ENCODE measurements at regions not wholly inside any gene's neighbourhood (a gene's known extent, or its start where the extent isn't known, plus 50 kb on each side); places are given as distances from the start of the nearest gene placed in this dataset.

GRCh38 chr16:86987746-86988670 is 329.2 kb downstream of the C16orf95 start:
- no peak for DNase-seq

- DNase-seq = no peak
These were observed 328.1 kb downstream of the C16orf95 start for GRCh38 chr16:86988920-86989696.

GRCh38 chr16:86990451-86990850 is 326.7 kb downstream of the C16orf95 start:
- DNase-seq = no peak

- no peak for DNase-seq
These were observed 325.5 kb downstream of the C16orf95 start for GRCh38 chr16:86991679-86992078.

GRCh38 chr16:86992587-86992986 is 324.6 kb downstream of the C16orf95 start:
- no peak for DNase-seq

GRCh38 chr16:86993426-86994110 is 323.6 kb downstream of the C16orf95 start:
- DNase-seq = no peak

- no peak for DNase-seq
These were observed 323.0 kb downstream of the C16orf95 start for GRCh38 chr16:86994215-86994614.

- DNase-seq = no peak
These were observed 322.5 kb downstream of the C16orf95 start for GRCh38 chr16:86994651-86995171.

- DNase-seq = no peak
These were observed 321.7 kb downstream of the C16orf95 start for GRCh38 chr16:86995456-86995855.

GRCh38 chr16:86996081-86996480 is 321.1 kb downstream of the C16orf95 start:
- DNase-seq = no peak

- DNase-seq = no peak
These were observed 320.1 kb downstream of the C16orf95 start for GRCh38 chr16:86997058-86997457.

GRCh38 chr16:86998196-86999001 is 318.8 kb downstream of the C16orf95 start:
- DNase-seq = no peak

- no peak for DNase-seq
These were observed 317.2 kb downstream of the C16orf95 start for GRCh38 chr16:87000001-87000400.

GRCh38 chr16:87002717-87003413 is 314.3 kb downstream of the C16orf95 start:
- DNase-seq = no peak

- no peak for DNase-seq
These were observed 313.8 kb downstream of the C16orf95 start for GRCh38 chr16:87003414-87003755.

- DNase-seq = no peak
These were observed 311.2 kb downstream of the C16orf95 start for GRCh38 chr16:87006021-87006420.

- DNase-seq = no peak
These were observed 310.1 kb downstream of the C16orf95 start for GRCh38 chr16:87006789-87007745.

GRCh38 chr16:87007907-87008306 is 309.3 kb downstream of the C16orf95 start:
- DNase-seq = no peak

- no peak for DNase-seq
These were observed 308.5 kb downstream of the C16orf95 start for GRCh38 chr16:87008664-87009063.

Measured in GF-D8 (cell line).